Spleen (tissue), 7 donors: ENCODE measurements at regions not wholly inside any gene's neighbourhood (a gene's known extent, or its start where the extent isn't known, plus 50 kb on each side); places are given as distances from the start of the nearest gene placed in this dataset.

Source experiments
- CTCF ChIP-seq, 11 experiments: fragments of 200-600 bp in 7 of 11; fragments of 450-650 bp in 4 of 11; sonication (generic) in 4 of 11; IDR thresholded peaks in 8 of 11; conservative IDR thresholded peaks in 3 of 11; 1 replicate in 7 of 11; 2 replicates in 4 of 11; pipeline versions ENCODE4 v1.4.0 to v1.8.0; 2016 to 2021; ENCODE audit warnings: antibody characterized with exemption in 11 of 11, inconsistent platforms in 4 of 11, mild to moderate bottlenecking in 1 of 11
- POLR2A ChIP-seq, 3 donors: fragments of 450-650 bp; IDR thresholded peaks; one replicate each; pipeline ENCODE4 v1.5.1; 2017; ENCODE audit warnings: antibody characterized with exemption in 3 of 3, mild to moderate bottlenecking in 1 of 3
- POLR2AphosphoS5 ChIP-seq, 3 donors: sonication (generic); formaldehyde crosslinking; IDR thresholded peaks; one replicate each; pipeline ENCODE4 v1.5.1; 2017; ENCODE audit warnings: antibody characterized with exemption in 3 of 3
- donor health status: DM: no; HTN: no; CAD: no; lungs with moderate emphysema.
- donor health status: DM: no; HTN: no; CAD: no.
- donor health status: DM: no; HTN: no; CAD: no.

- no peak for TF ChIP-seq POLR2A (IDR thresholded peaks at IDR 0.05)
- no peak for TF ChIP-seq CTCF (IDR thresholded peaks at IDR 0.05 in 8 of 11, conservative IDR thresholded peaks at IDR 0.05 in 3 of 11)
- no peak for TF ChIP-seq POLR2AphosphoS5 (IDR thresholded peaks at IDR 0.05)
These were observed 92.3 kb downstream of the ZNF621 start for GRCh38 chr3:40617084-40617483.
